ENCODE measurements at regions not wholly inside any gene's neighbourhood (a gene's known extent, or its start where the extent isn't known, plus 50 kb on each side); places are given as distances from the start of the nearest gene placed in this dataset.
A peak's percentile ranks its signal among the peaks of the same experiment; 100 is the strongest.

- Histone ChIP-seq H3K36me3 (no peaks in the 10 kb centered on the region), H3K27me3 (no peaks in the 10 kb centered on the region), H3K4me1 (no peaks in the 10 kb centered on the region), H3K27ac (no peak overlapping the region), H3K9me3 (no peaks in the 10 kb centered on the region), H3K4me3 (no peak overlapping the region)
- no peak for ATAC-seq
- WGBS, 2 donors (ENCODE audit: low coverage in 1 of 2), result 63 to 70% methylated on average over 2 of the region's 2 CpGs
- TF ChIP-seq CTCF (IDR thresholded peaks at IDR 0.05) (no peak), POLR2A (IDR thresholded peaks at IDR 0.05) (no peak), POLR2AphosphoS5 (IDR thresholded peaks at IDR 0.05) (no peak), EP300 (IDR thresholded peaks at IDR 0.05) (no peak)
Measured at GRCh38 chr5:101995585-101995984, 300.5 kb downstream of the SLCO4C1 start.

GRCh38 chr5:101991486-101991885 is 304.6 kb downstream of the SLCO4C1 start:
- no peak for TF ChIP-seq CTCF (IDR thresholded peaks at IDR 0.05)
- no peak for TF ChIP-seq POLR2AphosphoS5 (IDR thresholded peaks at IDR 0.05)
- no peak for TF ChIP-seq POLR2A (IDR thresholded peaks at IDR 0.05)
- 50% methylated on average over 1 of the region's 1 CpG; no CpG with 5 or more reads in 1 of the 2 donors for WGBS, 2 donors (ENCODE audit: low coverage in 1 of 2)
- no peaks in the 10 kb centered on the region for H3K4me1 ChIP-seq
- no peaks in the 10 kb centered on the region for H3K27me3 ChIP-seq
- no peak for ATAC-seq
- no peak overlapping the region for H3K27ac ChIP-seq
- no peak overlapping the region for H3K4me3 ChIP-seq
- no peaks in the 10 kb centered on the region for H3K9me3 ChIP-seq
- H3K36me3 ChIP-seq, result no peaks in the 10 kb centered on the region

- H3K4me1 ChIP-seq, result no peaks in the 10 kb centered on the region
- no peaks in the 10 kb centered on the region for H3K9me3 ChIP-seq
- no peaks in the 10 kb centered on the region for H3K27me3 ChIP-seq
- ATAC-seq, result no peak
- no peaks in the 10 kb centered on the region for H3K36me3 ChIP-seq
- H3K4me3 ChIP-seq, result no peak overlapping the region
- H3K27ac ChIP-seq, result no peak overlapping the region
- no peak for TF ChIP-seq EP300 (IDR thresholded peaks at IDR 0.05)
- no peak for TF ChIP-seq POLR2A (IDR thresholded peaks at IDR 0.05)
- TF ChIP-seq POLR2AphosphoS5 (IDR thresholded peaks at IDR 0.05), result no peak
- TF ChIP-seq CTCF (IDR thresholded peaks at IDR 0.05), result no peak
- 78 to 100% methylated on average over 1 of the region's 1 CpG for WGBS, 2 donors (ENCODE audit: low coverage in 1 of 2)
Measured at GRCh38 chr5:101989659-101990058, 306.4 kb downstream of the SLCO4C1 start.

- no peak for ATAC-seq
- no peaks in the 10 kb centered on the region for H3K36me3 ChIP-seq
- H3K27ac ChIP-seq, result no peak overlapping the region
- H3K4me1 ChIP-seq, result no peaks in the 10 kb centered on the region
- no peak overlapping the region for H3K4me3 ChIP-seq
- peak; percentile 18 to 62 (median 47) for TF ChIP-seq CTCF (IDR thresholded peaks at IDR 0.05)
- no peak for TF ChIP-seq POLR2A (IDR thresholded peaks at IDR 0.05)
- no peak for TF ChIP-seq EP300 (IDR thresholded peaks at IDR 0.05)
- 0 to 9% methylated on average over 1 of the region's 1 CpG for WGBS, 2 donors (ENCODE audit: low coverage in 1 of 2)
- H3K9me3 ChIP-seq, result no peaks in the 10 kb centered on the region
- H3K27me3 ChIP-seq, result no peaks in the 10 kb centered on the region
Measured at GRCh38 chr5:101977729-101978345, 318.2 kb downstream of the SLCO4C1 start.

GRCh38 chr5:101976933-101977332 is 319.2 kb downstream of the SLCO4C1 start:
- Histone ChIP-seq H3K4me1 (no peaks in the 10 kb centered on the region), H3K4me3 (no peak overlapping the region), H3K27ac (no peak overlapping the region), H3K36me3 (no peaks in the 10 kb centered on the region), H3K27me3 (no peaks in the 10 kb centered on the region), H3K9me3 (no peaks in the 10 kb centered on the region)
- no peak for ATAC-seq
- TF ChIP-seq POLR2A (IDR thresholded peaks at IDR 0.05) (no peak), EP300 (IDR thresholded peaks at IDR 0.05) (no peak), CTCF (IDR thresholded peaks at IDR 0.05) (no peak), POLR2AphosphoS5 (IDR thresholded peaks at IDR 0.05) (no peak)
